OCI-LY1 (cell line): ENCODE measurements at regions not wholly inside any gene's neighbourhood (a gene's known extent, or its start where the extent isn't known, plus 50 kb on each side); places are given as distances from the start of the nearest gene placed in this dataset.

Source experiments
- CTCF ChIP-seq: fragments of 200-600 bp; sonication (generic), shearing (Covaris generic); IDR thresholded peaks from 2 replicates; pipeline ENCODE4 v1.5.1; 2017; ENCODE audit warnings: mild to moderate bottlenecking, antibody characterized with exemption, low read length, moderate library complexity, mixed read lengths
- EZH2 ChIP-seq: fragments of 200-600 bp; sonication (generic), shearing (Covaris generic); IDR thresholded peaks from 2 replicates; pipeline ENCODE4 v1.8.0; 2017; ENCODE audit warnings: borderline replicate concordance, mixed run types, mild to moderate bottlenecking, antibody characterized with exemption, low read length, moderate library complexity, mixed read lengths

- TF ChIP-seq EZH2 (no peak), CTCF (no peak)
These were observed 453.6 kb downstream of the CSNK1G3 start for GRCh38 chr5:123965626-123966025.
